LHCN-M2 (cell line): ENCODE measurements at regions not wholly inside any gene's neighbourhood (a gene's known extent, or its start where the extent isn't known, plus 50 kb on each side); places are given as distances from the start of the nearest gene placed in this dataset.
A peak's percentile ranks its signal among the peaks of the same experiment; 100 is the strongest.

Experiments used
- DNase-seq: peaks from one replicate; pipeline ENCODE4 v3.0.0-alpha.2; 2012; ENCODE audit warnings: low read depth

DNA sequence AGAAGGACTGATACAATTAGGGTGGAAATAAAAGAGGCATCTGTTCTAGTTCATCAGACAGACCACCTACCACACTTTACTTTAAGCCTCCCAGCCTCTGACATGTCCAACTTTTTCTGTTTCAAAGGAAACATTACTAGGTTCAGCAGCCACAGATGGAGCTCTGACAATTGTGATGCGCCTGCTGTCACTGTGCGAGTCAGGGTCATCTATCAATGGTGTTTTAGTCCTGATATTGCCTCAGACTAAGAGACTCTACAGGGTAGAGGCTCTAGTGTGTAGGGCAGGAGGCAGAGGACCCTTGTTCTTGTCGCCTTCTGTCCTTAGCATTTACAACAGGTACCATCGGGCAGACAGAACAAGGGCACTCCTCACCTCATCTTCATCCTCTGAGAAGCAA is 685.0 kb upstream of the SGCG start:
- no peak for DNase-seq

DNA sequence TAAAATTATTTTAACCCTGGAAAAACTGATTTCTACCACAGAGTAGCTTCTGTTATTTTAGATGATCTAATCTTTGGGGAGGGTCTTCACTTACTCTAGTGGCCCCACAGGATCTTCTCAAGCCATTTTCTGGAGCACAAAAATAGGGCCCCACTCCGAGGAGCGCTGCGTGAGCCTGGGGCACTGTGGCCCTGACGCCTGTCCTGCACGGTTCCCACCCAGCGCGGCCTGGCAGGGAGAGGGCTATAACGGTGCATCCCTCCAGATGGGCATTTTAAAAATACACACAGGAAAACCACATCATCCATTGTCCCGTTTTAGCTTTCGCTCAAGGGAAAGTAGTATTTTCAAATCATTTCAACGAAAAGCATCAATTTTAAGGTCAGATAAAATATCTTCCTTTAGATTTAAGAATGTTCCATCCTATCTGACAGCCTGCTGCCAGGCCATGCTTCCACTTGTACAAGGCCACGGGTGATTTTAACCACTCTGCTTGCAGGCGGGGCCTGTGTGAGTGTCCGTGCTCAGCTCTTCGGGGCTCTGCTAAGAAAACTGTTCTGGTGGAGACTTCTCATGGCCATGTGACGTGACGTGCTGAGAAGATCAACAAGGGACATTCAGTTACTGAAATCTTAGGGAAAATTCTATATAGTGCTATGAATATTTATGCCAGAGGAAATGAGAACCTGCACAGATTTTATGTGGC is 683.8 kb upstream of the SGCG start:
- DNase-seq, result no peak

DNA sequence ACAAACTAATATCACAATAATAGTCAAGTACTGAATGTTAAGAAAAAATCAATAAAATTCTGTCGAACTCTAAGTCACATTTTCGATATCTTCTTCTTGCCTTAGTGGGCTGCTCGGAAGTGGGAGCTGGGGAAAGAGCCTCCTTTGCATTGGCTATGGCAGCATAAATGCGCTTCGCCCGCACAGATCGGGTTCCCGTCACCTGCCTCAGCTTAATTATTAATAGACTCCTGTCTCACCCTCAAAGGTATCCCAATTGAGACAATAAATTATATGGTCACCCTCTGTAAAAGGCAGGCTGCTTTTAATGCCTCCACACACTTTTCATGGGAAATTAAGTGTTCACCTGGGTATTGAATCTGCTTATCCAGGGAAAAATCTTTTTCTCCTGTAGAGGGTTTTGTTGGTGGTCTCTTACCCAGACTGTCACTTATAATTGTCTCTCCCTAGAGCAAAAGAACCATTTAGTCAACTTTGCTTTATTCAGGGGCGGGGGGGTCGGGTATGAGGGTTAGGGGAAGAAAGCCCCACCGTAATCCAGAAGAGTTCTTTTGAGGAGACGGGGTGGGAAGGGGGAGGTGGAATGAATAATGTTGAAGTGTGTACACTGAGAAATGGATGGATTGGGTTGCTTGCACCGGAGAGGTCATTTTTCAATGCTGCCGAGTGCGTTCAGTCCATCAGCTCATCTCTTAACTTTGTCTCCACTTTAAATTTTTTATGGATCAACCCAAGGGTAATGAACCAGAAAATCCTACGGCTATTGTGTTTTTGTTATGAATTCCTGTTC is 682.6 kb upstream of the SGCG start:
- DNase-seq, result no peak

DNA sequence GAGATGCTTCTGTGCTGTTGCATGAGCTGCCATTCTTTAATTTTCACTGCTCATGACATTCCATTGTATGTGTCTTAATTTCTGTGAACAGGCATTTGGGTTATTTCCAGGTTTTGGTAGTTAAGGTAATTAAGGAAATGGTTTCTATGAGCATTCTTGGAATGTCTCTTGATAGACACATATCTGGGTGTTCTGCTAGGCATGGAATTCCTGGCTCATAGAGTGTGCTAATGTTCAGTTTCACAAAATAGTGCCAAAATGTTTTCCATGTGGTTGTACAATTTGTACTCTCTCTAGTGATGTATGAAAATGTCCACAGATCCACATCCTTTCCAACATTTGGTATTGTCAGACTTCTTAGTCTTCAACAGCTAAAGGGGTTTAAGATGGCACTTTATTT is 680.9 kb upstream of the SGCG start:
- DNase-seq, result peak; percentile 6

DNA sequence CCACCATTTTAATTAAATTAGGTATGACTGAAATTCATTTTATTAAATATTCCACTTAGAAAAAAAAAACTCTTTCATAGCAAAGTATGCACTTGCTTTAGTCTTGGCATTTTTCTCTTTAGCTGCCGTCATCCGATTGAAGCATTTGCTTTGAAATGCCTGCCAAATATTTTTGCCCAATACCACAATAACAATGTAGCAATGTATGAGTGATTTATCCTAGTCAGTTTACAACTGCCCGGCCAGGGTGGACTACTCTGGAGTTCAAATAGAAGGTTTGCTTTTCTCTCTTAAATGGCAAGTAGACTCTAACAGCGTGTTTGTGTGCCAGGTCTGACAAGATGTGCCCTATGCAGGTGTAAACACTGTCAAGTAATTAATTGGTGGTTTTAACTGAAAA is 675.3 kb upstream of the SGCG start:
- peak; percentile 54 for DNase-seq

DNA sequence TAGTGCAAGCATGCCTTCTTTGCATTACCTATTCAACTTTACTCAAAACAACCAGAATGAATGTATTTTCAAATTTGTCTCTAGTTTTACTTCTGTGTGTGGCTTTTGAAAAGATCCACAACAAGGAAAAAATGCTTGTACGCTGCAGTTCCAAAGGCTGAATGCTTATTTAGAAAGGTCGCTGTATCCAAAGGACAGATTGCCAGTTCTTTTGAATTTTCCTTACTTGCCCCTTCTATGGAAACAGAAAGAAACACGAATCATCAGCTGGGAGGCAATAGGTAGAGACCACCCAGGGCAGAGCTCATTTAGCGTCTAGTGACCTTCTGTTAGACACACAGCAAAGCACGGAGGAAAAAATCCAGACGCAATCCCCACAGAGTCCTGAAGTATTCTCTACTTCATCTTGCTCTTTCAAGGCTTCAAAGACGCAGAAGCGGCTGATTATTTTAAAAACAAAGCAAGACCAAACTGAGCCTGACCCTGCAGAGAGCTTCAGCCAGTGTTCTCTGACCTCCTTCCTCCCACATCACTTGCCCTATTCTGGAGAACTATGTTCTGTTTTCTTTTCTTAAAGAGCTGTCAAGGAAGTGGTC is 674.6 kb upstream of the SGCG start:
- no peak for DNase-seq

DNA sequence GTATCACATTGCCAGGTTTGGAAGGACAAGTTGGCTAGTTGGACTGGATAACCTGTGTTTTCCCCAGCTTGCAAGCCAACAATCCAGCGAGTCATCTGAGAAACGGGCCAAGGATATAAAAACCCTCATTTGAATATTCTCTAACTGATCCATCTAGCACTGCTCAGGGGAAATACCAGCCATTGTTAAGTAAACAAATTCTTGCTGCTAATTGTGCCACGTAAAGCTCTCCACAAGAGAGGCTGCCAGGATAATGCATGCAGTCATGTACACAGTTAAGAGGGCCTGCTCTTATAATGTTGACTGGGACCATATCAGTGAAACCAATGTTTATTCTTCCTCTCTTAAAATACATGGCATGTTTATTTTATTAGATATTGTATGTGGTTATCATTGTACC is 663.2 kb upstream of the SGCG start:
- DNase-seq, result peak; percentile 14

DNA sequence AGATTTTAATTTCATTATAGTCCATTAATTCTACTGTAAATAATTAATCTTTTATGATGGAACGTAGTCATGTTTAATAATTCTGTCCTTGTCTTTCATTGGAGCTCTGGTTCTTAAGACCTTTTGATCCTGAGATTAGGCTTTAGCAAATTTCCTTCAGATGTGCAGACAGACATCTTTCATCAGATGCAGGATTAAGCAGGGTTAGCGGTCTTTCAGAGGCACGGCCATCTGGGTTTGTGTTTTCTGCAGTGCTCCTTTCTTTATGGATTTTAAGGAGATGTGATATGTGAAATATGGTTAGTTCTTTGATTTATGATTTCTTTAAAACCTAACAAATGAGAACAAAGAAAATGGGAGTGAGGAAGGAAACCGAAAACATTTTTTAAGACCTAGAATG is 643.9 kb upstream of the SGCG start:
- no peak for DNase-seq

DNA sequence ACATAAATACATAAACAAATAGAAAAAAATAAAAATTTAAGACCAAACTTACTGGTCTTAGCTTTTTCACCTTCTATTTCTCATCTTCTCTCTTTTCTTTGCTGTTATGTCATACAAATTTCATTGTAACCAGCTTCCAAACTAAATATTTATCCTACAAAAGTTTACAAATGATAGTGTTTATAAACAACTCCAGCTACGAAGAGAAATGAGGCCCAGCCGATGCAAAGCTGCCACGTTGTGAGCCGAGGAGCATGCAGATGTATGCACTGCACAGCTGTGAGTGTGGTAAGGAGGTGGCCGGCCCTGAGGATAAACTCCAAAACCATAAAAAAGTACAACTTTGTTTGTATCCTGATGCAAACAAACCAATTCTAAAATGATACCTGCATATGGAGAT is 642.4 kb upstream of the SGCG start:
- DNase-seq, result no peak

DNA sequence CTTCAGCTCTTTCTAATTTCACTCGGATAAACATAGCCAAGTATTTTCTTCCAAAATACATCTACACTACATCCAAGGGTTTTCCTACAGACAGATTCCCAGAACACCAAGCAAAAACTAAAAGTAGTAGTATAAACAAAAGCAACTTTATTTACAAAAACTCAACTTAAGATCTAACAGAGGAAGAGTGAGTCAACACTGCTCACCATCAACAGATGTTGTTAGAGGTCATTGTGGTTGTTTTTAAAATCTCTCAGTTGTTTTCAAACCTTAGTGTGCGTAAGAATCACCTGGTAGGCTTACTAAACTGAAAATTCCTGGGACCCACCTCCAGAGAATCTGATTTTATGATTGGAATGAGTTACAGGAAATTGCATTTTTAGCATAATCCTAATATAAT is 631.7 kb upstream of the SGCG start:
- peak; percentile 65 for DNase-seq

DNA sequence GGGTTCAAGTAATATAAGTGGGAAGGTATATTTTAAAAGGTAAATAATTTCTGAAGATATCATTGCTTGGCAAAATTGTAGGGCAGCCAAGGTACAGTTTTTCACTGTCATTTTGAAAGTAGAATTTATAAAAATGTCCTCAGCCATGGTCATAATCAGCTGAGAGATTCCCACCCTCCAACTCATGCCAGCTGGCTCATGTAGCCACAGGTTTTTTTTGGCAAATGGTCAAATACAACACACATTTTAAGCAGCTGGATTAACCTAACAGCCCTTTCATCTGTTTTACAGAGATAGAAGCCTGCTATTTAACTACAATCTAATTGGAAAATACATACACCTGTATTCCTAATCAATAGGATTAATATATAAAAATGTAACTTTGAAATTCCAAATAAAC is 619.2 kb upstream of the SGCG start:
- DNase-seq, result peak; percentile 64

DNA sequence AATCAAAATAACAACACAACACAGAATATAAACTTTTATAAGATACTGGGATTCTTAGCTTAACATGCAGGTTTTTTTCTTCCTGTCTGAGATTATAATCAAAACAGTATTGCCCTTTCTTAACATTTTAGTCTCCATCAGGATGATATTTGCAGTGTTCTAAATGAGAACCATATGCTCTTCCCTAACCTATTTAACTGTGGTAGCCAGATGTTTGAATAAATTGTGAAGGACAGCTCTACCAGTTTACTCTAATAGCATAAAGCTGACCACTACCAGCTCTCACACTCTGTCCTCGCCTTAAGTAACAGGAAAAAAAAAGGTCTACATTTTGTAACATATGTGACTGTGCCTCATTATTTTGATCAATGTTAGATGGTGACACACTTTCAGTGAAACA is 618.7 kb upstream of the SGCG start:
- DNase-seq, result no peak

DNA sequence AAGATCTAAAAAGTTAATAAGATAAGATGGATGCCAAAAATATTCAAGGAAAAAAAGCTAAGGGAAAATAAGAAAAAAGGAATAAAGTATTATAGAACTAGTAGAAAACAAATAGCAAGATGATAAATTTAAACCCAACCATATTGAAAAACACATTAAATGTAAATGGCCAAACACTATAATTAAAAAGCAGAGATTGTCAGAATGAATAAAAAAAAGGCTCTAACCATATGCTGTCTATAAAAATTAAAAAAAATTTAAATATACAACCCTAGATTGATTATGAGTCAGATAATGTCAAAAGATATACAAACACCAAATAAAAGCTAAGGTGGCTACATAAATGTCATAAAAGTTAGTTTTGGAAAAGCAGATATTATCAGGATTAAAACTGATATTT is 617.5 kb upstream of the SGCG start:
- no peak for DNase-seq

DNA sequence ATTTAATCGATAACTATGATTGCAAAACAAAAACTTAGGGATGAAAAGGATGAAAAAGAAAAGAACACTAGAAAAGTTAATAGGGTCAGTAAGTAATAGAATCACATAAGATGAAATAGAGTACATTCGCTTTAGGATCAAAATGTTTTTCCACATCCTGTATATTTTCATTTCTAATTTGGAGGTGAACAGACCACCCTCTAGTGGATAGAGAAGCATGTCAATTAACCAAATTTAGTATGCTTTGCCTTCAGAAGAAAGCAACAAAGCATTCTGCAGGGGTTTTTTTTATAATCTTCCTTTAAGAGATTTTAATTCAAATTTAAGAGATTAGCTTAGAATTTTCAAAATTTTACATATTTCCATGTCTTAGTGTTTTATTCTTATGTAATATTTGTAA is 611.0 kb upstream of the SGCG start:
- peak; percentile 17 for DNase-seq

DNA sequence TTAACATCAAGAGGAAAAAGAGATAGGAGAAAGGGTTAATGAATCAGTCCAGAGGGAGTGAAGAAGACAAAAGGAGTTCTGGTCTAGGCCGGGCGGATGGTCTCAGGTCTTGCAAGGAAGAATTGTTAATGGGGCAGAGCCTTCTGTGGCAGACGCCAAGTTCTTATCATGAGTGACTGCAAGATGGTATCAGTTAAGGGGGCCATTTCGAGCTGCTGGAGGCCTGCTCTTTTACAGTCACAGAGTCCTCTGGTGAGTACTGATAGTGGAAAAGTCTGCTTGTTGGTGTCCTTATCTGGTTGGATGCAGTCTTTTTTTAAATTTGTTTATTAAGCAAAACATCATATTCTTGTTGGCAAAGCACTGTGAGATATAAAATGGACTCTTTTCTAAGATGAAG is 590.9 kb upstream of the SGCG start:
- no peak for DNase-seq

DNA sequence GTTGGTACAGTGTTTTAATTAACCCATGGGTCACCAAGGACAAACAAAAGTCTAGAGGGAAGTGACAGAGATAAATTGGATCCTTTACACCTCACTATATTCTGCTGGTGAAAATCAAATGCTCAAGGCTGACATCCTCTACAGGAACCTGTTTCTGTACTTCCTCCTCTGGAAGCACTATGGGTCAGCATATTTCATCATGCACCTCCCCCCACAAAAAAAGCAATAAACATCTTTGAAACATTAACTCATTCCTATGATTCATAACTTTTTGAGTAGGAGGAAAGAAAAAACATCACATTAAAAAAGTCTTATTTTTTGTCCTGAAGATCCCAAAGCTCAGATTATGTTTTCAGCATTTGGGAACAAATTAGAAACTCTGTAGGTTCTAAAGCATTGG is 588.3 kb upstream of the SGCG start:
- DNase-seq, result peak; percentile 65

DNA sequence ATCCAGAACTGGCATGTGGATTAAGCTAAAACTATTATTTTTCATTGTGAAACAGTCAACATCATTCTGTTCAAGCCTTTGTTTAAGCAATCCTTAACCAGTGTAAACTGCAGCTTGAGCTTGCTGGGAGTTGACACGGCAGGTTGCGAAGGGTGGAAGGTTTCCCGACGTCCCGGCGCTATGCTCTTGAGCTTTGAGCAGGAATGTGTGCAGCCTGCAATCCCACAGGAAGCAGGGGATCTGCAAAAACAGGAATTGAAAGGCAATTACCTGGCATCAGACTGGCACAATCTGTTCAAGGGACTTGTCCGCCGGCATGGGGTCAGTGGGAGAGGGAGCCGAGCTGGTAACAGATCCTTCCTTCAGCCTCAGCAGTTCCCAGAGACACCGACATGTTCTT is 586.7 kb upstream of the SGCG start:
- DNase-seq, result no peak

DNA sequence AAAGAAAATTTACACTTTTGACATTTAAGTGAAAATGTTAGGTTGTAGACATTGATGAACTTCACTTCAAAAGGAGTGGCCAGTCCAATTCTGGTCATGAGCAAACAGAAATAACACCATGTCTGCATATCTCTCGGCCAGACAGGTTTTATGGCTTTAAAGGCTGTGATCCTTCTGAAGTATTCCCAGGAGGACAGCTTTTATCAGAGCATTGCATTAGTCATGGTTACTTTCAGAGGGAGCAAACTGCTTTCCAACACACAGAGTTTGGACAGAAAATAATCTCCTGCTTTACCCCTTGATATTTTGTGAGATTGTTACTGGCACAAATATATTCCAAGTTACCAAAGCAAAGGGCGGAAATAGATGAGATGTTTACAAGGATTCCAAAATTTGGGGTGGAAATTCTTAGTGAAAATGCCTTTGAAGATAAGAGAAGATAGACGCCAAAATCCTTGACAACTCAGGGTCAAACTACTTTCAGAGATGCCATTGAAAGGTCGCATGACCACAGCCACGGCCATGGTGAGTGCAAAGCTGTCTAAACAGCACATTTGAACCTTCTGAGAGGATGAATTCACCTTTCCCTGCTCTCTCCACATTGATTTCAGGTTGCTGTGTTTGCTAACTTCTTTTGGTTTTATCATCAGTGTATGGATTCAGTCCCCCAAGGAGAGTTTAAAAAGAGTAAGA is 584.5 kb upstream of the SGCG start:
- peak; percentile 59 for DNase-seq

DNA sequence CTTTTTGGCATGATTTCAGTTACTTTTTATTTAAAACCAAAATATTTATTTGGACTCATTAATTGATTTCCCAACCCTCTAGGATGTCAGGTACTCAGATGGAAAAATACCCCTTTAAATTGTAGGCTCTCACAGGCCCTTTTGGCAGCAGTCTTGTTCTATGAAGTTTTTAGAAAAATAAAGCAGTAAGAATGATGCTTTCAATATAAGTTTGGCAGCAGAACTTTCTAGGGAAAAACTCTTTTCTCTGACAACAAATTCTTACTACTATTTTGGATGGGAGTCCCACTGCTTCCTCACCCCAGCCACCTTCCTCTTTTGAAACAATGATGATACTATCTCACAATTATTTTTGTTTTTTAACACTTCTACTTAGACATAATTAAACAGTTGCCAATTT is 581.6 kb upstream of the SGCG start:
- no peak for DNase-seq

DNA sequence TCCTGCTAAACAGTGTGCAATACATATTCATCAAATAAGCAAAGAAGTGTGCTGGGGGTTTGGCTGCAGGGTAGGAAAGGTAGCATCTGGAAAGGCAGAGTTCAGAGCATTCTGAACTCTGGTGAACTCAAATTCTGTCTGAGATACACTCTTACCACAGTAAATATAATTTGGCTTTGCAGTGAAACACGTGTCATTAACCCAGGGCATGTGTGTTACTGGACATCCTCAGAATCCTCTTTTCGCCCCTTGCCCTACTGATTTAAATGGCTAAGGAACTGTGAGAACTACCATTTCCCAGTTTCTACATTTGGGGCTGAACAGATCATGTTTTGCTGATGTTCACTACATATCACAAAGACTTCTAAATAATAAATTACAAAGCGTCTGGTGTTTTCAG is 562.8 kb upstream of the SGCG start:
- no peak for DNase-seq

DNA sequence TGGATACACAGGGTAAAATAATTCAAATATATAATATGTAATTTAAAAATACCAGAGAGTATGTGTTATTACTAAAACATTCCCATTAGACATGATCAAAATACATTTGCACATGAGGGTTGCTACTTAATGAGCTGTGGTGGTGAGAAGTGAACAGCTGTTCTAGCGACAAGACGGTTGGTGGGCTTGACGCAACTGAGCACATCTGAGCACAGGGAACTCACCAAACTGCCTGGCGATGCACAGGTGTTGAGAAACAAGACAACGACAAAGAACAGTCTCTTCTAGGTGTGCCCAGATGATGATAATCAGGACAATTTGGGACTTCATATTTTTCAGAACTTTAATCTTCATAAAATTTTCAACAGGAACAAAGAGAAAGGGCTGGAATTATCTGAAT is 555.1 kb upstream of the SGCG start:
- DNase-seq, result no peak

DNA sequence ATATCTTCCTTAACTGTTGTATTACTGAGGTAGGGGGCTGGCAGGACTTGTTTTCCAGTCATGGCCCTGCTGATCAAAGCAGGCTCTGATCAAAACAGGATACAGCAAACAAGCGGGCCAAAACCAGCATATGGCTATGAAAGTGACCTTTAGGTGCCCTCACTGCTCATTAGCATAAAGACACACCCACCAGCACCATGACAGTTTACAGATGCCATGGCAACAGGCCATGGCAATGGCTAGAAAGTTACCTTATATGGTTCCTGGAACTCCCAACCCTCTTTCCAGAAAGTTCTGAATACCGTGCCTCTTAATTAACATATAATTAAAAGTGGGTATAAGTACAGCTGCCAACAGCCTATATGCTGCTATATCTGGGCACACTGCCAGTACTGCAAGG is 551.4 kb upstream of the SGCG start:
- DNase-seq, result no peak

DNA sequence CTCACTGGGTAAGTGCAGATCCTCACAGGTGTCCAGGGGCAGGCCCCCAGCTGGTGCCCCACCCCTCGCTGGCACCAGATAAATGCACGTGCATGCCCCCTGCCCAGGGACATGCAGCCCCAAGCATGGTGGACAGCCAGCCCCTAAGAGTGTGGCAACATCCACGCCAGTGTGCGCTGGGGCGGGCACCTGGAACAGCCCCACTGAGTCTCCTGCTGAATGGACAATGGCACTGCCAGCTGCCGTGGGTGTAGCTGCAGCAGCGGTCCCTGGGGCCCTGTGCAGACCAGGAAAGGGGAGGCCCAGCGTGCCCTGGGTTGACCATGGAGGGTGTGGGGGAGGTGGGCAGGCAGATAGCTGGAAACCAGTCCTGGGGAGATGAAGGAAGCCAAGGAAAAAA is 538.7 kb upstream of the SGCG start:
- DNase-seq, result no peak
